ENCODE measurements at regions not wholly inside any gene's neighbourhood (a gene's known extent, or its start where the extent isn't known, plus 50 kb on each side); places are given as distances from the start of the nearest gene placed in this dataset.

- H3K9me3 ChIP-seq, result no peaks in the 10 kb centered on the region
- H3K36me3 ChIP-seq (replicated peaks in 1 of 2; ENCODE audit: control insufficient read depth in 1 of 2, insufficient read depth in 2 of 2, low read length in 1 of 2), result no peaks in the 10 kb centered on the region
- ChIA-PET POLR2A (interaction anchor here (0.8 kb wide), 1 partner anchor 167 kb away, joined by 3 read pairs; no protein-coding TSS in a partner anchor), CTCF (interaction anchor here (1.0 to 1.8 kb wide), 4 partner anchors 12 to 166 kb away, joined by 3 to 6 read pairs (median 4); partner anchors contain the start of gene MYCN)
- H3F3A ChIP-seq (replicated peaks; ENCODE audit: insufficient read depth), result no peaks in the 10 kb centered on the region
- no peak for DNase-seq
- no peak overlapping the region for H3K9ac ChIP-seq
- no peak overlapping the region for H2AFZ ChIP-seq (ENCODE audit: low read depth)
- no peak overlapping the region; a peak in 1 of 4 replicates for H3K27ac ChIP-seq (ENCODE audit: low read depth in 2 of 2, low read length in 1 of 2)
- H3K27me3 ChIP-seq (ENCODE audit: insufficient read depth), result no peaks in the 10 kb centered on the region
- H3K79me2 ChIP-seq (ENCODE audit: insufficient read depth), result no peaks in the 10 kb centered on the region
- TF ChIP-seq SMC3 (IDR thresholded peaks at IDR 0.05; ENCODE audit: low read depth, low read length) (no peak), RFX5 (IDR thresholded peaks at IDR 0.05; ENCODE audit: low read length) (no peak), FOXM1 (IDR thresholded peaks at IDR 0.05; ENCODE audit: low read depth) (no peak), MXI1 (IDR thresholded peaks at IDR 0.05; ENCODE audit: low read depth, low read length) (no peak)
- H3K4me3 ChIP-seq (ENCODE audit: low read depth in 2 of 2, low read length in 1 of 2), result no peak overlapping the region
- peaks cover 0 to 17% of the 10 kb centered on the region in 2 experiments; a peak in 2 of 4 replicates for H3K4me1 ChIP-seq (ENCODE audit: control insufficient read depth in 1 of 2, insufficient read depth in 2 of 2, low read depth in 1 of 2, low read length in 1 of 2)
- WGBS (ENCODE audit: low lambda C conversion rate), result 36% methylated on average over 6 of the region's 6 CpGs
- H3K4me2 ChIP-seq, result no peak overlapping the region
- no peaks in the 10 kb centered on the region for H3K9me2 ChIP-seq
- no peaks in the 10 kb centered on the region for H4K20me1 ChIP-seq (ENCODE audit: insufficient read depth)
These were observed 166.3 kb downstream of the MYCN start for GRCh38 chr2:16106619-16107018.

GRCh38 chr2:16105669-16106281 is 165.4 kb downstream of the MYCN start:
- ChIA-PET POLR2A (interaction anchor here (0.8 kb wide), 1 partner anchor 166 kb away, joined by 3 read pairs; no protein-coding TSS in a partner anchor), CTCF (interaction anchor here (0.7 to 1.8 kb wide), 7 partner anchors 12 to 504 kb away, joined by 3 to 6 read pairs (median 4); partner anchors contain the start of gene MYCN)
- peaks cover 0 to 17% of the 10 kb centered on the region in 2 experiments; a peak in 2 of 4 replicates for H3K4me1 ChIP-seq (ENCODE audit: control insufficient read depth in 1 of 2, insufficient read depth in 2 of 2, low read depth in 1 of 2, low read length in 1 of 2)
- H3K27ac ChIP-seq (ENCODE audit: low read depth in 2 of 2, low read length in 1 of 2), result no peak overlapping the region
- TF ChIP-seq GABPA (IDR thresholded peaks at IDR 0.05; ENCODE audit: low read depth) (no peak), ELF1 (IDR thresholded peaks at IDR 0.05) (no peak), MAX (IDR thresholded peaks at IDR 0.05; ENCODE audit: low read depth) (no peak), NFIC (IDR thresholded peaks at IDR 0.05; ENCODE audit: borderline replicate concordance) (no peak), MXI1 (IDR thresholded peaks at IDR 0.05; ENCODE audit: low read depth, low read length) (no peak), FOXJ3 (CRISPR knock-in tag; IDR thresholded peaks at IDR 0.05) (no peak), TAF1 (IDR thresholded peaks at IDR 0.05; ENCODE audit: borderline replicate concordance, low read depth, low read length) (no peak), SIN3A (IDR thresholded peaks at IDR 0.05; ENCODE audit: borderline replicate concordance, low read depth, low read length) (no peak), YY1 (IDR thresholded peaks at IDR 0.05; ENCODE audit: low read depth) (no peak), GATA2 (CRISPR knock-in tag; IDR thresholded peaks at IDR 0.05) (no peak), CTCF (IDR thresholded peaks at IDR 0.05) (no peak)
- H3K36me3 ChIP-seq (replicated peaks in 1 of 2; ENCODE audit: control insufficient read depth in 1 of 2, insufficient read depth in 2 of 2, low read length in 1 of 2), result no peaks in the 10 kb centered on the region
- H3K4me2 ChIP-seq, result no peak overlapping the region
- no peak overlapping the region for H3K9ac ChIP-seq
- H4K20me1 ChIP-seq (ENCODE audit: insufficient read depth), result no peaks in the 10 kb centered on the region
- no peaks in the 10 kb centered on the region for H3K9me2 ChIP-seq
- H3K9me3 ChIP-seq, result no peaks in the 10 kb centered on the region
- no peak overlapping the region for H2AFZ ChIP-seq (ENCODE audit: low read depth)
- no peak for DNase-seq
- no peaks in the 10 kb centered on the region for H3K79me2 ChIP-seq (ENCODE audit: insufficient read depth)
- H3K4me3 ChIP-seq (ENCODE audit: low read depth in 2 of 2, low read length in 1 of 2), result no peak overlapping the region
- H3K27me3 ChIP-seq (ENCODE audit: insufficient read depth), result no peaks in the 10 kb centered on the region
- H3F3A ChIP-seq (replicated peaks; ENCODE audit: insufficient read depth), result no peaks in the 10 kb centered on the region
- 77% methylated on average over 15 of the region's 15 CpGs for WGBS (ENCODE audit: low lambda C conversion rate)
